Ascending aorta (tissue), 2 donors: ENCODE measurements at regions not wholly inside any gene's neighbourhood (a gene's known extent, or its start where the extent isn't known, plus 50 kb on each side); places are given as distances from the start of the nearest gene placed in this dataset.
"Not testable (repeated sequence)": the region's sequence is repeated elsewhere in the genome, so short reads cannot be mapped to it uniquely, and the experiment has no call there.

Experiments used
- DNase-seq, 2 donors: peaks; one replicate each; pipeline ENCODE4 v3.0.0-alpha.2; 2019; ENCODE audit warnings: low spot score in 2 of 2
- H3K27ac ChIP-seq, 2 donors: fragments of 200-600 bp; sonication (generic); one replicate each; pipeline ENCODE4 v1.5.1; 2016 to 2017; ENCODE audit warnings: mild to moderate bottlenecking in 1 of 2
- H3K27me3 ChIP-seq: fragments of 200-600 bp; sonication (generic); one replicate; pipeline ENCODE4 v1.5.1; 2017
- H3K36me3 ChIP-seq, 2 donors: fragments of 200-600 bp; sonication (generic); one replicate each; pipeline ENCODE4 v1.5.1; 2016
- H3K4me1 ChIP-seq, 2 donors: fragments of 200-600 bp; sonication (generic); one replicate each; pipeline ENCODE4 v1.5.1; 2016 to 2017; ENCODE audit warnings: mild to moderate bottlenecking in 1 of 2
- H3K4me3 ChIP-seq, 2 donors: fragments of 200-600 bp; sonication (generic); one replicate each; pipeline ENCODE4 v1.5.1; 2016 to 2017; ENCODE audit warnings: mild to moderate bottlenecking in 1 of 2
- H3K9me3 ChIP-seq, 2 donors: fragments of 200-600 bp; sonication (generic); one replicate each; pipeline ENCODE4 v1.5.1; 2016
- intact Hi-C: fragments of 100-400 bp; cut with DNase I; formaldehyde crosslinking; loops from one replicate; pipeline ENCODE4 v1.15.1; 2023
- TF ChIP-seq, protein P1 (sequence below), 3 experiments: fragments of 200-600 bp in 2 of 3; fragments of 450-650 bp in 1 of 3; sonication (generic) in 2 of 3; IDR thresholded peaks; one replicate each; pipeline ENCODE4 v1.5.1; 2016 to 2019; ENCODE audit warnings: antibody characterized with exemption in 3 of 3, mild to moderate bottlenecking in 1 of 3, moderate library complexity in 1 of 3

DNA sequence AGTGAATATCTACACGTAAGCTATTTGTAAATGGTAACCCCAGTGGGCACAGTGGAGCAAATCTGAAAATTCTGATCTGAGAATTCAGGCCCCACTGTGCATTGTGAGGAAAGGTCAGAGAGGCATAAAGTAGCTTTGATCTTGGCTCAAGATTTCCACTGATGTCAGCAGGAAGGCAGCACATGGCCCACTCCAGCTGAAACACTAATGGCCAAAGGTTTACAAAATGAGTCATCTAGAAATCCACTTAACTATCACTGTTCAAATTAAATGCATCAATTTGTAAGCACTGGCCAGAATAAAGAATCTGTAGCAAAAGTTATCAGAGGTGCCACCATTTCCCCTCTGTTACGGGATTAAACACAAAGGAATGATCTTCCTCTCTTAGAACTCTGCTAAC is 191.6 kb downstream of the C9orf152 start:
- DNase-seq, result no peak
- TF ChIP-seq, protein P1, sequence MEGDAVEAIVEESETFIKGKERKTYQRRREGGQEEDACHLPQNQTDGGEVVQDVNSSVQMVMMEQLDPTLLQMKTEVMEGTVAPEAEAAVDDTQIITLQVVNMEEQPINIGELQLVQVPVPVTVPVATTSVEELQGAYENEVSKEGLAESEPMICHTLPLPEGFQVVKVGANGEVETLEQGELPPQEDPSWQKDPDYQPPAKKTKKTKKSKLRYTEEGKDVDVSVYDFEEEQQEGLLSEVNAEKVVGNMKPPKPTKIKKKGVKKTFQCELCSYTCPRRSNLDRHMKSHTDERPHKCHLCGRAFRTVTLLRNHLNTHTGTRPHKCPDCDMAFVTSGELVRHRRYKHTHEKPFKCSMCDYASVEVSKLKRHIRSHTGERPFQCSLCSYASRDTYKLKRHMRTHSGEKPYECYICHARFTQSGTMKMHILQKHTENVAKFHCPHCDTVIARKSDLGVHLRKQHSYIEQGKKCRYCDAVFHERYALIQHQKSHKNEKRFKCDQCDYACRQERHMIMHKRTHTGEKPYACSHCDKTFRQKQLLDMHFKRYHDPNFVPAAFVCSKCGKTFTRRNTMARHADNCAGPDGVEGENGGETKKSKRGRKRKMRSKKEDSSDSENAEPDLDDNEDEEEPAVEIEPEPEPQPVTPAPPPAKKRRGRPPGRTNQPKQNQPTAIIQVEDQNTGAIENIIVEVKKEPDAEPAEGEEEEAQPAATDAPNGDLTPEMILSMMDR (IDR thresholded peaks at IDR 0.05), result no peak
- Histone ChIP-seq H3K36me3 (peaks cover 6 to 8% of the 10 kb centered on the region in 2 donors), H3K27ac (peak overlapping the region in 1 of 2 donors; percentile 14), H3K4me1 (peaks cover 0 to 3% of the 10 kb centered on the region in 2 donors), H3K4me3 (no peak overlapping the region), H3K27me3 (no peaks in the 10 kb centered on the region), H3K9me3 (no peaks in the 10 kb centered on the region)
- intact Hi-C loops, result no loop called here

GRCh38 chr9:110020216-110020615 is 187.7 kb downstream of the C9orf152 start:
- intact Hi-C loops, DNase-seq, H3K27me3 ChIP-seq: not testable (repeated sequence)

DNA sequence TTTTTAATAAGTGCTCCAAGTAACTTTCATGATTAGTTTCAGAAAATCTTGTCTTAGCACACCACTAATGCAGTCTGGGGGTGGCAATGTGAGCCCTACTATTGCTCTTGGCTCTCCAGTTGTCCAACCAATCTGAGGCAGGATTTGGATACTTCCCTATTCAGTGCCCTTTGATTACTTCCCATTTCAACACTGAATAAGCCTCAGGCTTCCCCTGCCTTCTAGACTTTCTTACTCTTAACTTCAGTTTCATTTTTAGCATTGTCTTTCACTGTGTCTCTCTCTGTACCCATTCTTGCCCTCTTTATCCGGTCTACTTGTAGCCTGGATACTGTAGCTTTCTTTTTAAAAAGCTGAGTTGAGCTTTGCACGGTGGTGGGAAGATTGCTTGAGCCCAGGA is 186.1 kb downstream of the C9orf152 start:
- no peak overlapping the region for H3K4me3 ChIP-seq
- H3K9me3 ChIP-seq, result no peaks in the 10 kb centered on the region
- H3K4me1 ChIP-seq, result peaks cover 3 to 12% of the 10 kb centered on the region in 2 donors
- peak overlapping the region; percentile 33 to 54 for H3K27ac ChIP-seq
- TF ChIP-seq, protein P1 (IDR thresholded peaks at IDR 0.05), result no peak
- H3K27me3 ChIP-seq, result no peaks in the 10 kb centered on the region
- intact Hi-C loops, result no loop called here
- DNase-seq, result no peak
- no peaks in the 10 kb centered on the region for H3K36me3 ChIP-seq

More at GRCh38 chr9:110020216-110020615, 187.7 kb downstream of the C9orf152 start:
- H3K36me3 ChIP-seq, H3K9me3 ChIP-seq, H3K27ac ChIP-seq, H3K4me1 ChIP-seq, H3K4me3 ChIP-seq: not testable (repeated sequence)

DNA sequence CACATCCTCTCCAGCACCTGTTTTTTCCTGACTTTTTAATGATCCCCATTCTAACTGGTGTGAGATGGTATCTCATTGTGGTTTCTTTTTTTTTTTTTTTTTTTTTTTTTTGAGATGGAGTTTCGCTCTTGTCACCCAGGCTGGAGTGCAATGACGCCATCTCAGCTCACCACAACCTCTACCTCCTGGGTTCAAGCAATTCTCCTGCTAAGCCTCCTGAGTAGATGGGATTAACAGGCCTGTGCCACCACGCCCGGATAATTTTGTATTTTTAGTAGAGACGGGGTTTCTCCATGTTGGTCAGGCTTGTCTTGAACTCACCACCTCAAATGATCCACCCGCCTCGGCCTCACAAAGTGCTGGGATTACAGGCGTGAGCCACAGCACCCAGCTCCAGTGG is 184.7 kb downstream of the C9orf152 start:
- H3K36me3 ChIP-seq, H3K9me3 ChIP-seq, H3K27me3 ChIP-seq, H3K27ac ChIP-seq, DNase-seq, H3K4me3 ChIP-seq, intact Hi-C loops: not testable (repeated sequence)
- H3K4me1 ChIP-seq, result peaks cover 4 to 26% of the 10 kb centered on the region in 2 donors

DNA sequence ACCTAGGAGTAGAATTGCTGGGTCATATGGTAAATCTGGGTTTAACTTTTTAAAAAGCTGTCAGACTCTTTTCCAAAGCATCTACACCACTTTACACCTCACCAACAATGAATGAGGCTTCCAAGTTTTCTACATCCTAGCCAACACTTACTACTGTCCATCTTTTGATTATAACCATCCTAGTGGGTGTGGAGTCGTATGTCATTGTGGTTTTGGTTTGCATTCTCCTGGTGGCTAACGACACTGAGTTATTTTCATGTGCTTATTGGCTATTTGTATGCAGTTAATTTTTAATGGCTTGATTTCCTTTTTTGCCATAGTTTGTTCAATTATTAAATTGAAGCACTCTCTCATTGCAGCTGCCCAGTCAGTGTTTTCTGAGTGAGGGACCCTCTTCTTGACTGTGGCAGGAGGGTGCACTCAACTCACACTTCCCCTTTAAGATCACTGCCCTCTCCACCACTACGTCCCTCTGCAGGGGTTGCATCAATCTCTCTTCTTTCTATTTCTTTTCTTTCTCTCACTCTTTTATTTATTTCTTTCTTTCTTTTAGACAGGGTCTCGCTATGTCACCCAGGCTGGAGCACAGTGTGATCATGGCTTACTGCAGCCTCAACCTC is 182.3 kb downstream of the C9orf152 start:
- no peak for DNase-seq
- no peaks in the 10 kb centered on the region for H3K9me3 ChIP-seq
- no peaks in the 10 kb centered on the region for H3K36me3 ChIP-seq
- no peak overlapping the region for H3K4me3 ChIP-seq
- H3K27me3 ChIP-seq, result no peaks in the 10 kb centered on the region
- no peak overlapping the region for H3K27ac ChIP-seq
- TF ChIP-seq, protein P1 (IDR thresholded peaks at IDR 0.05), result no peak
- intact Hi-C loops, result loop anchor here (5.0 kb wide), 1 partner anchor 33 kb away; no protein-coding TSS in a partner anchor
- H3K4me1 ChIP-seq, result peaks cover 10 to 46% of the 10 kb centered on the region in 2 donors

- Histone ChIP-seq H3K27ac (peak overlapping the region; percentile 31 to 73), H3K9me3 (no peaks in the 10 kb centered on the region), H3K36me3 (no peaks in the 10 kb centered on the region), H3K4me1 (peaks cover 6 to 48% of the 10 kb centered on the region in 2 donors), H3K4me3 (no peak overlapping the region), H3K27me3 (no peaks in the 10 kb centered on the region)
- TF ChIP-seq, protein P1 (IDR thresholded peaks at IDR 0.05), result no peak
- intact Hi-C loops, result loop anchor here (5.0 kb wide), 1 partner anchor 35 kb away; no protein-coding TSS in a partner anchor
- DNase-seq, result no peak
These were observed 180.3 kb downstream of the C9orf152 start for GRCh38 chr9:110027671-110028081.
